ENCODE measurements at regions not wholly inside any gene's neighbourhood (a gene's known extent, or its start where the extent isn't known, plus 50 kb on each side); places are given as distances from the start of the nearest gene placed in this dataset.

DNA sequence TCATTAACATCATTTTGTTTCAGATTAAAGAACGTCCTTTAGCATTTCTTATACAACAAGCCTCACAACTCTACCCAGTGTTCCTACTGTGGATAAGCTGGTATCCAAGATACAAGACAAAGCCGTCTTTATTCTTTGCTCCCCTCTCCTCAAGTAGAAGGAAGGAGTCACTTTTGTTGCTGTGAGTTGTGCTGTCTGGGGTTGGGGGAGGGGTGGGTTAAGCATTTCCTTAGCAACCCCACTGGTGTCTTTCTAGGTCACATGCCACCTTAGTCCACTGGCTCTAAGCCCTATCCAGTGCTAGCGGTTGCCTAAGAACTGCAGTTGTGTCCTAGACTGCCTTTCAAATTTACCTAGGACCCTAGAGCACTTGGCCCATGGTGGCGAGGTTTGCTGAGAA is 155.6 kb upstream of the PIEZO2 start:
- in situ Hi-C loops (cut with HindIII; ENCODE audit: low pct_unique_long_range_greater_than_20kb, low sequenced_read_pairs), result no loop called here
- DNase-seq (ENCODE audit: low read depth), result no peak

- in situ Hi-C loops (cut with HindIII; ENCODE audit: low pct_unique_long_range_greater_than_20kb, low sequenced_read_pairs), result no loop called here
- DNase-seq (ENCODE audit: low read depth), result no peak
These were observed 147.6 kb upstream of the PIEZO2 start for GRCh38 chr18:11296946-11297345.

GRCh38 chr18:11293794-11294193 is 144.4 kb upstream of the PIEZO2 start:
- in situ Hi-C loops (cut with HindIII; ENCODE audit: low pct_unique_long_range_greater_than_20kb, low sequenced_read_pairs), result no loop called here
- no peak for DNase-seq (ENCODE audit: low read depth)

DNA sequence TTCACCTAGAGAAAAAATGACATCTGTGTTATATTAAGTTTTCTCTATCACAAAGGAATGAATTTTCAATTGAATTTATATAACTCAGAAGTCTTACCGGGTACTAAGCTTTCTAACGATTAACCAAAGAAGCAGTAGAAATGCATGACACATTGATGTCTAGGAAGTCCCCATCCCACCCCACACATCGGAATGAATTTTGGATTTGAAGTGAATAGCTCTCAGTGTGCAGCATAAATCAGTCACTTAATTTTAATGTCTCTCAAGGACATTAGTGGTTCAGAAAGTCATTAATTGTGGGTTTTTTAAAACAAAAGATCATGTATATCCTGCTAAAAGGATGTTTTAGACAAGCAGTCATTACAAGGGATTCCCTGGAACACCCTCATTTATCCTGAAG is 141.4 kb upstream of the PIEZO2 start:
- DNase-seq (ENCODE audit: low read depth), result no peak
- in situ Hi-C loops (cut with HindIII; ENCODE audit: low pct_unique_long_range_greater_than_20kb, low sequenced_read_pairs), result no loop called here

DNA sequence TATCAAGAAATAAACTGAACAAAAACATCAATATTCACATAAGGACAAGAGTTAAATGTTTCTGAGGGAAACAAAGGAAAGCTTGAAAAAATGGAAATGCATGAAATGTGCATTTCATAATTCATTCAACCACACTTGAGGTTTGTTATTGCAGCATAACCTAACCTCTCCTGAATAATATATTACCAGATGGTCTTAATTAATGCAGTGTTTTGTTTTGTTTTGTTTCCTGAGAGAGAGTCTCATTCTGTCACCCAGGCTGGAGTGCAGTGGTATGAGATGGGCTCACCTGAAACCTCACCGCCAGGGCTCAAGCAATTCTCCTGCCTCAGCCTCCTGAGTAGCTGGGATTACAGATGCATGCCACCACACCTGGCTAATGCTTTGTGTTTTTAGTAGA is 139.9 kb upstream of the PIEZO2 start:
- no peak for DNase-seq (ENCODE audit: low read depth)
- in situ Hi-C loops (cut with HindIII; ENCODE audit: low pct_unique_long_range_greater_than_20kb, low sequenced_read_pairs), result no loop called here

DNA sequence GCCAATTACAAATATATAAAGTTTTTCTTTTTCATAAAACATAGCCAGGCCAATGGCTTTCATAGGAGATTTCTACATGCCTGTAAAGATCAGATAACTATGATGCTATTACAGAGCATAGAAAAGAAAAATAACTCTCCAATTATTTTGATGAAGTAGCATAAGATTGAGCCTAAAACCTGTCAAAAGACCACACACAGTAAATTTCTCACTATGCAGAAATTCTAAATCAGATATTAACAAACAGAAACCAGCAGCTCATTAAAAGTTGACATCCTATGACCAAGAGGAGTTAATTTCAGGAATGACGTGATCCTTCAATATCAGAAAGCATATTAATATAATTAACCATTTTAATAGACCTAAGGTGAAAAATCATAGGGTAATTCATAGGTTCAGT is 139.0 kb upstream of the PIEZO2 start:
- in situ Hi-C loops (cut with HindIII; ENCODE audit: low pct_unique_long_range_greater_than_20kb, low sequenced_read_pairs), result no loop called here
- DNase-seq (ENCODE audit: low read depth), result no peak

- in situ Hi-C loops (cut with HindIII; ENCODE audit: low pct_unique_long_range_greater_than_20kb, low sequenced_read_pairs), result no loop called here
- DNase-seq (ENCODE audit: low read depth), result no peak
These were observed 137.1 kb upstream of the PIEZO2 start for GRCh38 chr18:11286431-11286830.

- DNase-seq (ENCODE audit: low read depth), result no peak
- in situ Hi-C loops (cut with HindIII; ENCODE audit: low pct_unique_long_range_greater_than_20kb, low sequenced_read_pairs), result no loop called here
These were observed 135.4 kb upstream of the PIEZO2 start for GRCh38 chr18:11284811-11285210.

DNA sequence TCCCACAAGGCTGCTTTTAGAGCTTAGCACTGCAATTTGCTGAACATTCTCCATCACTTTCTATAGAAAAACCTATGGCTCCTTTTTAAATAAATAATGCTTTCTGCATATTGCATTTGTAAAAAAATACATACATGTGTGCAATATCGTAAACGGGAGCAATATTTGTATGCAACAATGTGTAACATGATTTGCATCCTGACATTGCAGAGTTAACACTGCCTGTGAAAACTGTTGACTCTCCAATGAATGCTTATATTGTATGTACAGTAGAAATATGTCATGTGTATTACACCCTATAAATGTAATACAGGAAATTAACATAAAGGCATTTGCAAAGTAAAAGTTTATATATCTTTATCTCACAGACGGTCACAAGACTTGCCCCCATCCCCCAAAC is 135.0 kb upstream of the PIEZO2 start:
- no peak for DNase-seq (ENCODE audit: low read depth)
- in situ Hi-C loops (cut with HindIII; ENCODE audit: low pct_unique_long_range_greater_than_20kb, low sequenced_read_pairs), result no loop called here

DNA sequence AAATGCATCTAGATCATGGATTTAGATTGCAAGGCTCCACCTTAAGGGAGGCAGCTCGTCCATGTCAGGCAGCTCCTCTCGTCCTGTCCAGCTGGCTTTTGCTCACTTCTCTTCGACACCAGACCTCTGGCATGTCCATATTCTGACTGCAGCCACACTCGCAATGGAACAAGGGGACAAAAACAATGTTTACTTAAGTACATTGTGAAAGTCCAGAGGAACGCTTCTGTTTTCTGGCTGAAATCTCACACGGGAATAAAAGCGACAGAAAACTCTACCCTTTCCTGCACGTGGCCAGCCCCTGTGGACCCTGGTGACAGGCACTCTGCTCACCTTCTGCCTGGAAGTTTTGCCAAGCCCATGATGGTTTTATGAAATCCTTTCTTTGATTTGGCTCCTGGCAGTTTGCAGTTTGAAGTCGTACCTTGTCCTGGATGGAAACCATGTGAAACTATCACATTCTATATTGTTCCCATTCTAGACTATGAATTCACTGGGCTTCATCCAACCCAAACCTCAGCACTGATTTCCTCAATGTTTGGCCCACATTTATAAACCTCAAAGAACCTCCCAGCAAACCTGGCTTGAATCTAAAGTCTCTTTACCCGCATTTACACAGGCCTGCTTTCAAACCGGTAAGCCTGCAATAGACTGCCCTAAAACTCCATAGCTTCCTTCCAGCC is 134.3 kb upstream of the PIEZO2 start:
- no peak for DNase-seq (ENCODE audit: low read depth)
- in situ Hi-C loops (cut with HindIII; ENCODE audit: low pct_unique_long_range_greater_than_20kb, low sequenced_read_pairs), result no loop called here

GRCh38 chr18:11279461-11279860 is 130.1 kb upstream of the PIEZO2 start:
- peak; percentile 3 for DNase-seq (ENCODE audit: low read depth)

GRCh38 chr18:11276678-11277077 is 127.3 kb upstream of the PIEZO2 start:
- in situ Hi-C loops (cut with HindIII; ENCODE audit: low pct_unique_long_range_greater_than_20kb, low sequenced_read_pairs), result no loop called here
- no peak for DNase-seq (ENCODE audit: low read depth)

More at GRCh38 chr18:11279461-11279860, 130.1 kb upstream of the PIEZO2 start:
- in situ Hi-C loops (cut with HindIII; ENCODE audit: low pct_unique_long_range_greater_than_20kb, low sequenced_read_pairs), result no loop called here

GRCh38 chr18:11274144-11274794 is 124.9 kb upstream of the PIEZO2 start:
- in situ Hi-C loops (cut with HindIII; ENCODE audit: low pct_unique_long_range_greater_than_20kb, low sequenced_read_pairs), result no loop called here
- no peak for DNase-seq (ENCODE audit: low read depth)

DNA sequence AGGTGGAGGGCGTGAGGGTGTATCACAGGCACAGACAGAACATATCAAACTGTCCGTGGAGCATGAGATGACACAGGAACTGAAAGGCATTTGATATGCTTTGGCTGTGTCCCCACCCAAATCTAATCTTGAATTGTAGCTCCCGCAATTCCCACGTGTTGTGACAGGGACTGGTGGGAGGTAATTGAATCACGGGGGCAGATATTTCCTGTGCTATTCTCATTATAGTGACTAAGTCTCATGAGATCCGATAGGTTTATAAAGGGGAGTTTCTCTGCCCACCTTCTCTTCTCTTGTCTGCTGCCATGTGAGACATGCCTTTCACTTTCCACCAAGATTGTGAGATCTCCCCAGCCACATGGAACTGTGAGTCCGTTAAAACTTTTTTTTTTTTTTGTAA is 123.1 kb upstream of the PIEZO2 start:
- DNase-seq (ENCODE audit: low read depth), result no peak
- in situ Hi-C loops (cut with HindIII; ENCODE audit: low pct_unique_long_range_greater_than_20kb, low sequenced_read_pairs), result no loop called here

DNA sequence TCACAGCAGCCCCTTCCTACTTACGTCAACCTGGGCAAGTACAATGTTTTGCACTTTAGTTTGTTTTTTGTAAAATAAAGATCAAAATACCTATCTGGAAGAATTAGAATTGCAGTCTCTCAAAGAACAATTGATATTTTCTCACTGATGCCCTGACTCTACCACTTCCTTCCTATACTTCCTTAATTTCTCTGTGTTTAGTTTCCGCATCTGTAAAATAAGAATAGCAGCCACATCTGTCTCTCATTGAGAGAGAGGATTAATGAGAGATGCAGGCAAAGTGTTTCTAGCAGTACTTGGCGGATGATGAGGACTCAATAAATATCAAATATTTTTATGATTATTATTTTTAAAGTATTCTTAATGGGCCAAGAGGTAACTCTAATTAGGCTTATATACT is 122.6 kb upstream of the PIEZO2 start:
- in situ Hi-C loops (cut with HindIII; ENCODE audit: low pct_unique_long_range_greater_than_20kb, low sequenced_read_pairs), result no loop called here
- DNase-seq (ENCODE audit: low read depth), result no peak

DNA sequence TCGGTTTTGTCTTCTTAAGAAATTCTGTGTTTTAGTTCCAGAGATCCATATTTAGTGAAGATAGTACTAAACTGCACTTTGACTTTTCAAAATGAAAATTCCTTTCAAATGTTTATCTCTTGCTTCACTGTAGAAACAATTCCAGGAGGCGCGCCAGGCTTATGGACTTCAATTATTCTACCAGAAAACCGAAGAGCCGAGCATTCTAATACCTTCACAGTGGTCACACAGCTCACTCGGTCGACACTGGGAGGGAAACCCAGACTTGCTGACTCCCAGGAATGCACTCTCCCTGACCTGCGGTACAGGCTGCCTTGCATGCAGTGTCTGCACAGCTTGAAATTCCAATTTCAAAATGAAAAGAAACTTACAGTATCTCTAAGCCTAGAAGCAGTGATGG is 119.9 kb upstream of the PIEZO2 start:
- in situ Hi-C loops (cut with HindIII; ENCODE audit: low pct_unique_long_range_greater_than_20kb, low sequenced_read_pairs), result no loop called here
- DNase-seq (ENCODE audit: low read depth), result no peak

GRCh38 chr18:11268741-11269233 is 119.4 kb upstream of the PIEZO2 start:
- in situ Hi-C loops (cut with HindIII; ENCODE audit: low pct_unique_long_range_greater_than_20kb, low sequenced_read_pairs), result no loop called here
- DNase-seq (ENCODE audit: low read depth), result no peak

GRCh38 chr18:11268153-11268552 is 118.8 kb upstream of the PIEZO2 start:
- in situ Hi-C loops (cut with HindIII; ENCODE audit: low pct_unique_long_range_greater_than_20kb, low sequenced_read_pairs), result no loop called here
- DNase-seq (ENCODE audit: low read depth), result no peak

DNA sequence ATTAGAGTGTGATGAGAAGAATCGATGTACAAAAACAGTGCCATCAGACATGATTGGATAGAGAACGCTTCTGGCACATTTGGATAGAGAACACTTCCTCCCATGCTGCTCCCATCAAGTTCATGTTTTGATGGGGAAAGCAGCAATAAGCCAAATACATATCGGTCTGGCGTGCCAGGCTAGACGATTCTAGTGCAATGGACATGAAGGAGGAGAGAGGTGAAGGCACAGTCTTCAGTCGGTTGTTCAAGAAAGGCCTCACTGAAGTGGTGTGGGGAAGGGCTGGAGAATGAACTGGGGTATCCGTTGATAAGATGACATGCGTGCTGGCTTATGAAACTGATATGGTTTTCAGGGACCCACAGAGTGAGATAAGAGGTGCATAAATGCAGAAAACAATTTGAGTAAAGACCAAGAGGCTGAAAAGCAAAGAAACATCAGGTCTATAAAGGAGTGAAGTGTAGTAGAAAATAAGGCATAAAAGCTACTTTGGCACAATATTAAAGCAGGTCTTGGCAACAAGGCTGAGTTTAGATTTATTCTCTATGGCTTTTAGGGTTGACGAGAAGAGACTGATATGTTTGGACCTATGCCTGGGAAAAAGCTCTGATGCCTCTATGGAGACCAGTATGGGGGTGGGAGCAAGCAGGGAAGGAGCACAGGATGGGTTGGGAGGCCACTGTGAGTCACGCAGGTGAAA is 117.6 kb upstream of the PIEZO2 start:
- DNase-seq (ENCODE audit: low read depth), result no peak
- in situ Hi-C loops (cut with HindIII; ENCODE audit: low pct_unique_long_range_greater_than_20kb, low sequenced_read_pairs), result no loop called here

Data from Caki2 (cell line).